H1 (cell line): ENCODE measurements at regions not wholly inside any gene's neighbourhood (a gene's known extent, or its start where the extent isn't known, plus 50 kb on each side); places are given as distances from the start of the nearest gene placed in this dataset.

Experiments
- CTCF ChIA-PET: fragments of 300-600 bp; sonication (Branson Sonifier 250); formaldehyde crosslinking; loops from one replicate; lab custom pipeline; 2021; ENCODE audit not compliant: partially characterized antibody; lab: Charles Lee
- POLR2A ChIA-PET: fragments of 300-600 bp; sonication (Branson Sonifier 250); formaldehyde crosslinking; loops from one replicate; lab custom pipeline; 2021; ENCODE audit warnings: inconsistent platforms; ENCODE audit not compliant: partially characterized antibody; lab: Charles Lee
- DNase-seq, 2 experiments: peaks; one replicate each; pipeline versions ENCODE4 v3.0.0 to v3.0.0-alpha.2; 2010 to 2022; ENCODE audit warnings: low spot score in 2 of 2, low read depth in 1 of 2, mixed read lengths in 1 of 2
- FAIRE-seq: peaks from 2 replicates; lab custom pipeline; 2011; peaks lifted over from hg19 to GRCh38; lab: Jason Lieb, UNC
- H2AFZ ChIP-seq: 2 replicates; pipeline ENCODE4 v1.8.1; 2012; ENCODE audit warnings: low read length, inconsistent platforms
- H2AK5ac ChIP-seq: 2 replicates; pipeline ENCODE4 v1.6.1; 2013; ENCODE audit warnings: low read depth, low read length
- H2BK120ac ChIP-seq: replicated peaks from 2 replicates; pipeline ENCODE3; 2013; ENCODE audit warnings: low read depth, low read length, inconsistent platforms
- H2BK12ac ChIP-seq: 2 replicates; pipeline ENCODE4 v1.6.1; 2013; ENCODE audit warnings: low read depth, low read length
- H2BK15ac ChIP-seq: 2 replicates; pipeline ENCODE4 v1.6.1; 2013; ENCODE audit warnings: low read length
- H2BK20ac ChIP-seq: 2 replicates; pipeline ENCODE4 v1.6.1; 2013; ENCODE audit warnings: low read length
- H2BK5ac ChIP-seq: 2 replicates; pipeline ENCODE4 v1.6.1; 2013; ENCODE audit warnings: low read depth, low read length
- H3K14ac ChIP-seq: 2 replicates; pipeline ENCODE4 v1.6.1; 2013; ENCODE audit warnings: inconsistent platforms; ENCODE audit not compliant: insufficient read length
- H3K18ac ChIP-seq: 2 replicates; pipeline ENCODE4 v1.6.1; 2013; ENCODE audit warnings: low read length; ENCODE audit errors: extremely low read depth
- H3K23ac ChIP-seq: 2 replicates; pipeline ENCODE4 v1.6.1; 2013; ENCODE audit warnings: inconsistent platforms; ENCODE audit not compliant: insufficient read length
- H3K23me2 ChIP-seq: 2 replicates; pipeline ENCODE4 v1.6.1; 2013; ENCODE audit warnings: low read depth, low read length
- H3K27ac ChIP-seq: 2 replicates; pipeline ENCODE4 v1.6.1; 2011; ENCODE audit warnings: low read depth, low read length, inconsistent platforms
- H3K27me3 ChIP-seq, 4 experiments: replicated peaks in 1 of 4; 1 replicate in 1 of 4; 2 replicates in 3 of 4; pipeline versions ENCODE4 v1.6.1 to v1.8.1; 2011 to 2013; ENCODE audit warnings: low read length in 3 of 4, mild to moderate bottlenecking in 3 of 4, inconsistent platforms in 2 of 4, mixed read lengths in 2 of 4, moderate library complexity in 1 of 4; ENCODE audit not compliant: control insufficient read depth in 3 of 4, insufficient read depth in 3 of 4; ENCODE audit errors: extremely low read depth in 1 of 4
- H3K36me3 ChIP-seq, 4 experiments: 2 replicates each; pipeline versions ENCODE4 v1.6.1 to v1.8.1; 2011 to 2013; ENCODE audit warnings: mild to moderate bottlenecking in 4 of 4, low read length in 3 of 4, moderate library complexity in 2 of 4, control low read depth in 1 of 4, inconsistent platforms in 1 of 4; ENCODE audit not compliant: insufficient read depth in 4 of 4, control insufficient read depth in 2 of 4
- H3K4ac ChIP-seq: replicated peaks from 2 replicates; pipeline ENCODE3; 2013; ENCODE audit warnings: low read length, low read depth, mixed read lengths, inconsistent platforms; ENCODE audit not compliant: insufficient read length
- H3K4me1 ChIP-seq, 4 experiments: replicated peaks in 1 of 4; 1 replicate in 1 of 4; 2 replicates in 3 of 4; pipeline versions ENCODE4 v1.6.1 to v1.8.1; 2011 to 2013; ENCODE audit warnings: low read length in 3 of 4, inconsistent platforms in 2 of 4, mixed read lengths in 1 of 4; ENCODE audit not compliant: insufficient read depth in 4 of 4, control insufficient read depth in 3 of 4
- H3K4me2 ChIP-seq, 2 experiments: 2 replicates each; pipeline versions ENCODE4 v1.6.1 to v1.8.1; 2011 to 2013; ENCODE audit warnings: low read depth in 2 of 2, low read length in 2 of 2, control low read depth in 1 of 2, inconsistent platforms in 1 of 2, mild to moderate bottlenecking in 1 of 2; ENCODE audit not compliant: insufficient read depth in 1 of 2
- H3K4me3 ChIP-seq, 4 experiments: fragments of 200-600, 300-600 bp in 1 of 4; sonication (generic), shearing (Covaris generic), sonication (Bioruptor Twin) in 1 of 4; 2 replicates each; pipeline versions ENCODE4 v1.5.1 to v1.8.1; 2011 to 2016; ENCODE audit warnings: low read length in 4 of 4, low read depth in 3 of 4, control low read depth in 2 of 4, inconsistent platforms in 2 of 4, mild to moderate bottlenecking in 2 of 4, mixed read lengths in 1 of 4, moderate library complexity in 1 of 4; ENCODE audit not compliant: insufficient read depth in 2 of 4; ENCODE audit errors: extremely low read depth in 1 of 4
- H3K56ac ChIP-seq: replicated peaks from 2 replicates; pipeline ENCODE3; 2013; ENCODE audit warnings: low read depth, mild to moderate bottlenecking, mixed read lengths, low read length, inconsistent platforms; ENCODE audit not compliant: insufficient read length
- H3K79me1 ChIP-seq: 2 replicates; pipeline ENCODE4 v1.6.1; 2013; ENCODE audit warnings: low read depth, low read length, control low read depth
- H3K79me2 ChIP-seq, 2 experiments: 2 replicates each; pipeline versions ENCODE4 v1.6.1 to v1.8.1; 2012 to 2013; ENCODE audit warnings: low read length in 2 of 2, mild to moderate bottlenecking in 2 of 2, inconsistent platforms in 1 of 2; ENCODE audit not compliant: insufficient read depth in 2 of 2, control insufficient read depth in 1 of 2
- H3K9ac ChIP-seq, 4 experiments: replicated peaks in 1 of 4; 1 replicate in 1 of 4; 2 replicates in 3 of 4; pipeline versions ENCODE4 v1.6.1 to v1.8.1; 2011 to 2013; ENCODE audit warnings: low read depth in 3 of 4, low read length in 3 of 4, control low read depth in 2 of 4, mild to moderate bottlenecking in 2 of 4, moderate library complexity in 2 of 4, inconsistent platforms in 1 of 4; ENCODE audit errors: extremely low read depth in 1 of 4
- H3K9me3 ChIP-seq, 2 experiments: 2 replicates each; pipeline versions ENCODE4 v1.6.1 to v1.8.1; 2012 to 2013; ENCODE audit warnings: mild to moderate bottlenecking in 2 of 2, moderate library complexity in 2 of 2, control low read depth in 1 of 2, inconsistent platforms in 1 of 2, low read depth in 1 of 2, low read length in 1 of 2, mixed read lengths in 1 of 2; ENCODE audit not compliant: insufficient read depth in 2 of 2
- H4K20me1 ChIP-seq, 2 experiments: replicated peaks in 1 of 2; 2 replicates each; pipeline versions ENCODE3 to v1.8.1; 2011 to 2013; ENCODE audit warnings: inconsistent platforms in 2 of 2, low read length in 2 of 2, mild to moderate bottlenecking in 1 of 2; ENCODE audit not compliant: insufficient read depth in 2 of 2, control insufficient read depth in 1 of 2
- H4K5ac ChIP-seq: 2 replicates; pipeline ENCODE4 v1.6.1; 2013; ENCODE audit warnings: low read length, low read depth, mixed read lengths, inconsistent platforms; ENCODE audit not compliant: insufficient read length
- H4K8ac ChIP-seq: 2 replicates; pipeline ENCODE4 v1.8.0; 2013; ENCODE audit warnings: mild to moderate bottlenecking, moderate library complexity, low read length, inconsistent platforms; ENCODE audit not compliant: insufficient read depth; ENCODE audit errors: extremely low read depth
- H4K91ac ChIP-seq: replicated peaks from 2 replicates; pipeline ENCODE3; 2013; ENCODE audit warnings: low read length, mixed read lengths, inconsistent platforms; ENCODE audit not compliant: insufficient read length
- BACH1 ChIP-seq: IDR thresholded peaks from 2 replicates; pipeline ENCODE4 v1.6.1; 2012; ENCODE audit warnings: low read length, improper control_type of control experiment
- CHD1 ChIP-seq: IDR thresholded peaks from 2 replicates; pipeline ENCODE4 v1.6.1; 2012; ENCODE audit warnings: low read depth, low read length, improper control_type of control experiment
- CREB1 ChIP-seq: IDR thresholded peaks from 2 replicates; pipeline ENCODE4 v1.6.1; 2012; ENCODE audit warnings: inconsistent platforms
- EZH2 ChIP-seq: fragments of 200-600 bp; sonication (generic); IDR thresholded peaks from 2 replicates; pipeline ENCODE4 v1.7.1; 2012; ENCODE audit warnings: low read depth, mild to moderate bottlenecking, moderate library complexity, low read length, inconsistent platforms; ENCODE audit not compliant: severe bottlenecking
- KDM4A ChIP-seq: IDR thresholded peaks from one replicate; pipeline ENCODE4 v1.7.1; 2012; ENCODE audit warnings: low read depth, mild to moderate bottlenecking, moderate library complexity, low read length, inconsistent platforms; ENCODE audit not compliant: severe bottlenecking
- KDM5A ChIP-seq: fragments of 200-600 bp; IDR thresholded peaks from 2 replicates; pipeline ENCODE4 v1.7.1; 2012; ENCODE audit warnings: mild to moderate bottlenecking, low read length, inconsistent platforms, mixed read lengths
- PHF8 ChIP-seq: fragments of 200-600 bp; sonication (generic); conservative IDR thresholded peaks from 2 replicates; pipeline ENCODE4 v1.7.1; 2012; ENCODE audit warnings: low read depth, mild to moderate bottlenecking, inconsistent platforms, low read length, moderate library complexity
- POU5F1 ChIP-seq: IDR thresholded peaks from 2 replicates; pipeline ENCODE4 v1.6.1; 2011; ENCODE audit warnings: low read depth, mild to moderate bottlenecking, low read length, moderate library complexity
- RAD21 ChIP-seq, 2 experiments: IDR thresholded peaks in 1 of 2; conservative IDR thresholded peaks in 1 of 2; 2 replicates each; pipeline ENCODE4 v1.6.1; 2011; ENCODE audit warnings: low read depth in 2 of 2, low read length in 2 of 2, improper control_type of control experiment in 1 of 2, inconsistent platforms in 1 of 2, mild to moderate bottlenecking in 1 of 2, moderate library complexity in 1 of 2
- RNF2 ChIP-seq: fragments of 200-900, 300-1000 bp; sonication (generic); IDR thresholded peaks from 2 replicates; pipeline ENCODE4 v1.7.1; 2016; ENCODE audit warnings: borderline replicate concordance, low read depth, mild to moderate bottlenecking, antibody characterized with exemption, low read length; ENCODE audit not compliant: poor library complexity, severe bottlenecking; ENCODE audit errors: missing control alignments
- USF2 ChIP-seq: IDR thresholded peaks from 2 replicates; pipeline ENCODE4 v1.6.1; 2011; ENCODE audit warnings: low read length, improper control_type of control experiment
- WGBS, 2 experiments: shearing (Covaris generic) in 1 of 2; methylation state at CpG; one replicate each; pipeline versions ENCODE4 v1.1.6 to v1.1.7; 2013 to 2015; ENCODE audit warnings: low lambda C conversion rate in 2 of 2, mixed read lengths in 2 of 2, inconsistent platforms in 1 of 2, low coverage in 1 of 2, missing lambda C conversion rate in 1 of 2; ENCODE audit not compliant: insufficient replicate concordance in 2 of 2, insufficient coverage in 1 of 2, insufficient read length in 1 of 2; ENCODE audit errors: extremely low coverage in 1 of 2, missing lambda C conversion rate in 1 of 2; 5-methylcytosine and 5-hydroxymethylcytosine counted together

- Histone ChIP-seq H2AK5ac (peak overlapping the region; percentile 89; the same call in 1 of the 2 replicates), H3K23ac (no peak overlapping the region), H3K27me3 (no peaks in the 10 kb centered on the region), H3K4me1 (peaks cover 0 to 21% (median 11%) of the 10 kb centered on the region in 4 experiments; a peak in 6 of 7 replicates), H3K14ac (no peak overlapping the region), H2BK20ac (no peak overlapping the region), H4K91ac (no peak overlapping the region), H3K56ac (no peak overlapping the region), H3K27ac (no peak overlapping the region), H2BK120ac (no peak overlapping the region), H3K4me3 (no peak overlapping the region), H3K4ac (no peak overlapping the region), H3K4me2 (no peak overlapping the region; a peak in 1 of 4 replicates), H3K23me2 (peaks cover 4% of the 10 kb centered on the region; the same call in 1 of the 2 replicates), H2AFZ (no peak overlapping the region), H2BK15ac (0 out of 2 replicates have a peak overlapping the region, but pooled peaks have one; percentile 89), H3K79me1 (no peaks in the 10 kb centered on the region), H3K79me2 (peaks cover 0 to 6% of the 10 kb centered on the region in 2 experiments; a peak in 2 of 4 replicates), H3K18ac (no peak overlapping the region), H3K9ac (no peak overlapping the region), H2BK12ac (peak overlapping the region; percentile 96; the same call in 1 of the 2 replicates), H3K36me3 (no peaks in the 10 kb centered on the region), H4K5ac (no peak overlapping the region), H3K9me3 (peaks cover 0 to 8% of the 10 kb centered on the region in 2 experiments; a peak in 1 of 4 replicates), H2BK5ac (no peak overlapping the region), H4K8ac (no peak overlapping the region; the same call in 1 of the 2 replicates), H4K20me1 (no peaks in the 10 kb centered on the region)
- no peak for DNase-seq
- no peak for FAIRE-seq
- POLR2A ChIA-PET = interaction anchor here (0.9 kb wide), 1 partner anchor 31 kb away, joined by 3 read pairs; no protein-coding TSS in a partner anchor
- TF ChIP-seq RNF2 (no peak), KDM4A (no peak), EZH2 (no peak), PHF8 (no peak), RAD21 (IDR thresholded peaks at IDR 0.05 in 1 of 2, conservative IDR thresholded peaks at IDR 0.05 in 1 of 2; ENCODE audit: low read depth in 2 of 2, low read length in 2 of 2) (no peak), POU5F1 (no peak), BACH1 (no peak; the same call in 1 of the 2 replicates), USF2 (no peak), CREB1 (no peak), KDM5A (no peak), CHD1 (no peak)
- 83% methylated on average over 9 of the region's 9 CpGs; no CpG with 5 or more reads in 1 of the 2 experiments for whole genome bisulfite sequencing, 2 experiments
- CTCF ChIA-PET = no interaction called here
Measured at GRCh38 chr16:21524068-21524751, 75.2 kb upstream of the METTL9 start.
